B cell (primary cell): ENCODE measurements at regions not wholly inside any gene's neighbourhood (a gene's known extent, or its start where the extent isn't known, plus 50 kb on each side); places are given as distances from the start of the nearest gene placed in this dataset.

Experiments used
- EZH2 ChIP-seq: IDR thresholded peaks from 2 replicates; pipeline ENCODE4 v1.6.1; 2012; ENCODE audit warnings: borderline replicate concordance, low read depth, mild to moderate bottlenecking, moderate library complexity, low read length; ENCODE audit not compliant: insufficient read depth, poor library complexity, severe bottlenecking
- TF ChIP-seq, protein P1 (sequence below): fragments of 200-600 bp; IDR thresholded peaks from one replicate; pipeline ENCODE4 v1.8.0; 2022; ENCODE audit warnings: antibody characterized with exemption, mild to moderate bottlenecking

DNA sequence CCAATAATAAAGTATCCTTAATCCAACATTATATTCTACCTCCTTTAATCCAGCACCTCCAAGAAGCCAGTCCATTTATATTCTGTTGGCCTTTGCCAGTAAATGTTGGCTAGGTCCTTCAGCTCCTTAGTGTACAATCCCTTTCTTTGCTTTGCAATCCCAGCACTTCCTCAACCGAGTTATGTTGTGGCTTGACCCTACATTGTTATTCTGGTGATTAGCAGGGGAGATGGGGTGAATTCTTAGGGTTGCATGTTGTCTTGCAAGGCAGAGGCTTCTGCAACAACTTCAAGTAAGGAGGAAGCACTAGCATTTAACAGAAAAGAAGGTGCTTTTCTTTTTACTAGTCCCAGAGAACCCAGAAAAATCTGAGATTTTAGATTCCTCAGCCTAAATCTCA lies 127.2 kb downstream of the CD47 start:
- TF ChIP-seq, protein P1, sequence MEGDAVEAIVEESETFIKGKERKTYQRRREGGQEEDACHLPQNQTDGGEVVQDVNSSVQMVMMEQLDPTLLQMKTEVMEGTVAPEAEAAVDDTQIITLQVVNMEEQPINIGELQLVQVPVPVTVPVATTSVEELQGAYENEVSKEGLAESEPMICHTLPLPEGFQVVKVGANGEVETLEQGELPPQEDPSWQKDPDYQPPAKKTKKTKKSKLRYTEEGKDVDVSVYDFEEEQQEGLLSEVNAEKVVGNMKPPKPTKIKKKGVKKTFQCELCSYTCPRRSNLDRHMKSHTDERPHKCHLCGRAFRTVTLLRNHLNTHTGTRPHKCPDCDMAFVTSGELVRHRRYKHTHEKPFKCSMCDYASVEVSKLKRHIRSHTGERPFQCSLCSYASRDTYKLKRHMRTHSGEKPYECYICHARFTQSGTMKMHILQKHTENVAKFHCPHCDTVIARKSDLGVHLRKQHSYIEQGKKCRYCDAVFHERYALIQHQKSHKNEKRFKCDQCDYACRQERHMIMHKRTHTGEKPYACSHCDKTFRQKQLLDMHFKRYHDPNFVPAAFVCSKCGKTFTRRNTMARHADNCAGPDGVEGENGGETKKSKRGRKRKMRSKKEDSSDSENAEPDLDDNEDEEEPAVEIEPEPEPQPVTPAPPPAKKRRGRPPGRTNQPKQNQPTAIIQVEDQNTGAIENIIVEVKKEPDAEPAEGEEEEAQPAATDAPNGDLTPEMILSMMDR: no peak
- TF ChIP-seq EZH2: no peak
